Stimulated activated CD4-positive, alpha-beta T cell treated with anti-CD3 and anti-CD28 coated beads, Interleukin-2, amount 100 ng/mL, for 4 hours (primary cell): ENCODE measurements at regions not wholly inside any gene's neighbourhood (a gene's known extent, or its start where the extent isn't known, plus 50 kb on each side); places are given as distances from the start of the nearest gene placed in this dataset.

Experiments
- DNase-seq: peaks from one replicate; pipeline ENCODE4 v3.0.0-alpha.2; 2020; ENCODE audit warnings: low read depth

DNA sequence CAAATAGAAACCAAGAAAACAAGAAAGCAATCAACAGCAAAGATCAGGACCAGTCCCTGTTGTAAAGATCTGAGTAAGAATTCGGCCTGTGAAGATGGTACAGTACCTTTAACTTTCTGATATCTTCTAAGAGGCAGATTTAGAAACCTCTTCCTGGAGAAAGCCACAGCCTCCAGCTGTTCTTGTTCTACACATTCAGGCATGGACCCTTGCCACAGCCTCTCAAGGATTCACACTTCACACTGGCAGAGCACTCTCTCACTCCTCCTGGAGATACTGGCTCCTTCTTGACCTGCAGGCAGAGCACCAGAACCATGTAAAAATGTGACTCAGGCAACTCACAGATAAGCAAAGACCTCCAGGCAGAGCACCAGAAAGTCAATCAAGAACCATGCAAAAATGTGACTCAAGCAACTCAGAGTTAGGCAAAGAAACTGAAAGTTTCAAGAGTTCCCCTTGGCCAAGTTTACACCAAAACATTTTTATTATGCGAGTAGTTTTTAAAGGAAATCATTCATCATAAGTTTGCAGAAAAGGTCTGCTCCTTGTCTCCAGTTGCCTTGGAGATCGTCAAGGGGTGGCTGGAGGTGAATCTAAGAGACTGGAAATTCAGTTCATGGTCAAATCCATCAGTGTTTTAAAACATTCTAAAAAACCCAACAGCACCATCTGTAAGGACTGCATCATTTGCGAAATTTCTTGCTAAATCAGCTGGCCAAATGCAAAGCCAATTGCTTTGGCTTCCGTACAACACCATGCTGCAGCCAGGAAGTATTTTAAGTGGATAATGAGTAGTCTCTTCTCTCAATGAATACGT is 119.3 kb upstream of the MDM1 start:
- DNase-seq: no peak

DNA sequence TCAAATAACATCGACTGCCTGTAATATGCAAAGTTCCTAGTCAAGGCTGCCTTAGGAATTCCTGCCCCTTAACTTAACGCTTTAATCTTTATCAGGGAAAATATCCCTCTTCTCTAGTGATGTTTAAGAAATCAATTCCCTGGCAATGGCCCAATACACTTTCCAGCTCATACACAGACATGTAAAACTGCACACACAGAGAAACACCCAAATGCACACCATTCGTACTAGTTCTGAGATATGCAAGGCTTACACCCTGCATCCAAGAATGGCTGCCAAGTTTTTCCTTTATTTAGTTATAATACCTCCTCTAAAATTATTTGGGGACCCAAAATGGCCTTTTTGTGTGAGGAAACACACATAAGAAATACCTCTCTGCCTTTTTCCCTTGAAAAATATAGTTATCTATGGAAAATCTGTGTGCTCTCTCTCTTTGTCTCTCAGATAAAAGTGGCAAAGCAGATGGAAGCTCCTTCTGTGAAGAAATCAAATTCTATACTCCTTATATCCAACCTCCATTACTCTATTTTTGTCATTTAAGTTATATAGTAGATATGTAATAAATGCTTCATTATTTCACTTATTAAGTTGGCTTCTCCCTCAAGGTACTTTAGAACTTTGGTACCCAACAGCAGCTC is 120.0 kb upstream of the MDM1 start:
- DNase-seq: no peak

DNA sequence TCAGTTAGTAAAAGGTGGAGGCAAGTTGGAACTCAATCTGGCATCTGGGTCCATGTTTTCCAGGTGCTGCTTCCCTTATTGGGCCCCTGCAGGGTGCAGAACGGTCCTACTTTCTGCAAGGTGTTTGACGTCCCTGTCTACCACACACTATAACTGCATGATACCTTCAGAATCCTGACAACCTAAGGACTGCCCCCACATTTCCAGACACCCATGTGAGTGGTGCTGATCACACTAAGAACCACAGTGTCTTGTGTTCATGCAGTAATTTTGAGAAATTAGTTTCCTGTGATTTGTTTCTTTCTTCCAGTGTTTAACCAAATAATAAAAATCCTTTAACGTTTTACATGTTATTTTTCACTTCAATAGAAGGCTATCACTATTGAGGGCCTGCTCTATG is 121.1 kb upstream of the MDM1 start:
- DNase-seq: no peak

DNA sequence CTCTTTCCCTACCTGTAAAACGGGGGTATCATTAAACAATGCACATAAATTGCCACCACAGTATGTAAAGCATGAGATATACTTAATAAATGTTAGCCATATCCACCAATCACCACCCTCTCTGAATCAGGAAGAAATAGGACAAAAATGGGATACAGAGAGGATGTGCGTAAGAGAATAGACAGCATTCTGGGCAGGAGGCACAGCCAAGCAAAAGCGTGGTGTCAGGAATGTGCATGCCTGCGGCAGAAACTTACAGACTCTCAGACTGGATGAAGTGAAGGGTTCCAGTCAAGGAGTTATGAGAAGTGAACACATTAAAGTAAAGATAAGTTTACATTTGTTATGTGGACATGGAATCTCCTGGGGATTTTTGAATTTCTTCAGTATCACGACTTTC is 121.7 kb upstream of the MDM1 start:
- no peak for DNase-seq

DNA sequence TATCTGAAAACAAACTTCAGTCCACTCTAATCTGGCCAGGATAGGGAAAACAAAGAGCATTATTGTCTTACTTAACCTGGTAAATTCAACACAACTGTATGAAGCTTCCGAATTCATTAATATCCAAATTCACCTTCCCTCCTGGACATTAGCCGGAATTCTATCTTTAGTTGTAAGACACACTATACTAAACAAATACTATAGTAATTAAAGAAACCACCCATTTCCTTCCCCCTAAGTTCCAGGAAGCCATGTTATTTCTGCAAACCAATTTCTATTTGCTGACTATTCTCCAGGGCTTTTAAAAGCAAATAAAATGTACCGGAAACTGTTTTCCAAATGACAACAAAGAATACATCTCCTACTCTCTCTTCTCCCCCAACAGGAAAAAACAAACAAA is 122.7 kb upstream of the MDM1 start:
- DNase-seq: no peak

DNA sequence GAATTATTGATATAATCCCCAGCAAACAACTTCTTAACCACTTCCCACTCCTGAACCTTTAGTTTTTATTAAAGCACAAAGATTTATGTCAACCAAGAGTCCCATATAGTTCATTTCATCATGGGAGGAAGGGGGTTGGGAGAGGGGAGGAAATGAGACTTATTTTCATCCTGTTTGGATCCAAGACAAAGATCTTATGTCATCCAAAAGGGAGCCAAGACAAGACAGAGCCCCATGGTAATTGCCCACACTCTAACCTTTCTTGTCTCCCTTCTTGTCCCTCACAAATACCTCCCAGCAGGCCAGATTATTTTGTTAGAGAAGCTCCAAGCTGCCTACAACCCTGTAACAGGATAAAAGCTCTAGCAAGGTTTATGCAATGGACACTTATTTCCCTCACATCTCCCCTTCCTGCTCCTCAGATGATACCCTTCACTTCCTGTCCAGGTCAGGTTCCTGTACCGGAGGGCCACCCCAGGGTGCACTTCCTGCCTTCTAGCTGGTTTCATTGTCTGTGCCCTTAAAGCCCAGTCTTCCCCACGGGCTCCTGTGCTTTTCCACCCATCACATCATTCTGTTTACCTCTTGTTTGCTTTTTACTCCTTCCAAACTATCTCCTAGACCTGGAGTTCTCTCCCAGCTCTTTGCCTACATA is 123.7 kb upstream of the MDM1 start:
- no peak for DNase-seq

DNA sequence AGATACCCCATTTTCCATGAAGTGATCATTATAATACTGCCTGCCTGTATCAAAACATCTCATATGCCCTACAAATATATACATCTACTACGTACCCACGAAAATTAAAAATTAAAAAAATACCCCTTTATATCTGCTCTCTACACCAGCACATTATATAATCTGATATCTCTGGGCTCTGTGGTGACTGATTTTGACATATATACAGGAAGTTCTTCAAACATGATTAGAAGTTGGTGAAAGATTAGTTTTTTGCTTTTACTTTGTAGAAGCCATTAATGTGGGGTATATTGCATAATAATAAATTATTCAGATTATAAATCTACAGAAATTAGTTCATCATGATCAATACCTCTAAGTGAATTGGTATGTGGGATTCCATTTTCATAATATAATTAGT is 126.7 kb upstream of the MDM1 start:
- no peak for DNase-seq

DNA sequence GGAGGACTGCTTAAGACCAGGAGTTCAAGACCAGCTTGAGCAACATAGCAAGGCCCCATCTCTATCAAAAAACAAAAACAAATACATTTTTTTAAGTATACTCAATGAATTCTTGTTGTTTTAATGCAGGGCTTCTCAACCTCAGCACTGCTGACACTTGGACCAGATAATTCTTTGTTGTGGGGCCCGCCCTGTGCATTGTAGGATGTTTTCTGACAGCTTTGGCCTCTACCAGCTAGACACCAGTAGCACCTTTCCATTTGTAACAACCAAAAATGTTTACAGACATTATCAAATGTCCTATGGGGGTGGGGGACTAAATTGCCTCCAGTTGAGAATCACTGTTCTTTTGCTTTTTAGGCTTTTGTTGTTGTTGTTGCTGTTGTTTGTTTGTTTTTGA is 128.1 kb upstream of the MDM1 start:
- no peak for DNase-seq

DNA sequence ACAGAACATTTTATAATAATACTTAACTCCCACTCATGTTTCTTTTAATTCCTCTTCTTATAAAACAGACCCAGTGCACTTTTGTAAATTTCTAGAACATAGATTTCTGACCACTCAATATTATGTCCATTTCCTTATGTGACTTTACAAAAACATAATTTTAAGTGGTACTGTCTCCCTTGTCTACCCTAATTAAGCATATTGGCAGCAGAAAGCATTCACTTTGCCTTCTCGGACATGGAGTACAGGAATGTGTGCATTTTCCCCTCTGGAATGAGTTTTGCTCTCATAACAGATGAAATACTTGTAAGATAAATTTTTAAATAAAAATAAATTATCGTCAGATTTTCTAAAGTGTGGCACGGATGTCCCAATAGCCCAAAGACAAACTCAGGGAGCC is 129.5 kb upstream of the MDM1 start:
- DNase-seq: no peak

DNA sequence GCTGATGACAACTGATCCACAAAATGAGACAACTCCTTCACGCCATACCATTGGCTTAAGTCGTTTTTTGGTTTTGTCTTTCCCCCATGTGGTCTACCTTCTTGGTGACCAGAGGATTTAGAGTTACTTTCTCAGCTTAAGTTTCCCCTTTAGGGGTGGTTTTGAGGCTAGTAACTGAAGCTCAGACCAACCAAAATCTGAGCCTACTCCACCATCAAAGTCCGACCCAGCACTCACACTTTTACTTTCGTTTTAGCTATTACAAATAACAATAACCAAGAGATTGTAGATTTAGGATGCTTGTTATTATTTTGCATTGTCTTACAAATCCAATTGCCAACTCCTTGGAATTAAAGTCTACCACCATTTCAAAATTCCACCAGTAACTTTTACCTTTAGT is 130.6 kb upstream of the MDM1 start:
- no peak for DNase-seq

DNA sequence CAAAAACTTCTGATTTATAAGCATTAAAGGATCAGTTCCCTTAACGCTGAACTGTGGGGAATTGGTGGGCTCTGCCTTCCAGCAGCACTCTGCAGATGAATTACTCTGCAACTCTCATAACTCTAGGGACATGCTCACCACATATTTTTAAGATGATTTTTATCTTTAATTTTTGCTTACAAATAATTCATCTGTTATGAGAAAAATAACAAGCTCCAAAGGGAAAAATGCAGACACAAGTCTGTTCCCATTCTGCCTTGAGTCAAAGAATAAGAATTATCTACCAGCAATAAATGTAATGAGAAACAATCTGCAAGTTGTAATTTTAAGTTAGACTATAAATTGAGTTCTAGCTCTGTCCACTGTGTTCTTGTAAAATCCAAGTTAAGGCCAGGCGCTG is 133.1 kb upstream of the MDM1 start:
- DNase-seq: no peak

DNA sequence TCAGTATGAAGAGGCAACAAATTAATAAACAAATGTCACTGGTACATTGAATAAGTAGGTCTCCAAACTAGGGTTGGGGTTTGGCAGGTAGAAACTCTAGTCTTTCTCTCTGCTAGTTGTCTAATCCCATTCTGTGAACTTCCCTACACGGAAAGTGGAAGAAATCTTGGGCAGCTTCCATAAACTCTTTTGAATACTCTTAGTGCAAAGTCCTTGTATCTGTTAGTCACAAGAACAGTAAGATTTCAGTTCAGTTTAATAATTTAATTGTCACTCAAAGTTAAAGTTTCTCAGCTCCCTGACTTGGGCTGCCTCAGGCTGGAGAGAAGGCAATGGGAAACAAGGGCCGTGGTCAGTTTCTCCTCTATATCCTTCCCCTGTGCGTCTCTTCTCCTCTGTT is 135.4 kb upstream of the MDM1 start:
- DNase-seq: no peak

DNA sequence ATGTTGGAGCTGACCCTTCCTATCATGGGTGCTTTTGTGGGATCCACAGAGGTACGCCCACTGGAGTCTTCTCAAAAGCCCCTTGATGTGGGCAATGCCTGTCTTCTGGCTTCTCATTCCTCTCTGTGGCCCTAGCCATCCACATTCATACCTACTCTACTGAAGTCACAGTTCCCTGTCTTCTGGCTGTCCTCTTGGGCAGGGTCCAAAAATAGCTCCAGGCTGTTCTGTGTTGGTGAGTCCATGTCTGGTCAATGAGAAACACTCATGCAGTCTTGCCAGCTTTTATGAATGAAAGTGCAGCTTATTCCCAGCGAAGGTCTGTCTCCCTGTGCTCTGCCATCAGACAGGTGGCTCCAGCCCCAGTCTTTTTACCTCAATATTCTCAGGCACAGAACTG is 135.9 kb upstream of the MDM1 start:
- DNase-seq: no peak

DNA sequence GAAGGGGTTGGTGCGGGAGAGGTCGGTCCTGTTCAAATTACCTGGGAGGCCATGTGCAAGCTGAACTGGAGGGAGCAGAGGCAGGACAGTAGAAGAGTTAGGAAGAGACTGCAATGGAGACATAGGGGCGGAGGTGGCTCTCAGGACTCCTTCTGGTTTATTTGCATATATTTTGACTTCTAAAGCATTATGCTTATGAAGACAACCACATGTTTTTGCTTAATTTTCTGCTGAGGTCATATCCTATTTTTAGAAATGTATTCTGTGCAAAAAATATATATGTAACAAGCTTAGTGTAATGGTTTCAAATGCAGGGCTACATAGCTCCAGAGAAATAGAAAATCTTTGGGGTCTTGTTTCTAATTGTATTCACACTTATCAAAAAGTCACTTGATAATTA is 137.0 kb upstream of the MDM1 start:
- DNase-seq: no peak

DNA sequence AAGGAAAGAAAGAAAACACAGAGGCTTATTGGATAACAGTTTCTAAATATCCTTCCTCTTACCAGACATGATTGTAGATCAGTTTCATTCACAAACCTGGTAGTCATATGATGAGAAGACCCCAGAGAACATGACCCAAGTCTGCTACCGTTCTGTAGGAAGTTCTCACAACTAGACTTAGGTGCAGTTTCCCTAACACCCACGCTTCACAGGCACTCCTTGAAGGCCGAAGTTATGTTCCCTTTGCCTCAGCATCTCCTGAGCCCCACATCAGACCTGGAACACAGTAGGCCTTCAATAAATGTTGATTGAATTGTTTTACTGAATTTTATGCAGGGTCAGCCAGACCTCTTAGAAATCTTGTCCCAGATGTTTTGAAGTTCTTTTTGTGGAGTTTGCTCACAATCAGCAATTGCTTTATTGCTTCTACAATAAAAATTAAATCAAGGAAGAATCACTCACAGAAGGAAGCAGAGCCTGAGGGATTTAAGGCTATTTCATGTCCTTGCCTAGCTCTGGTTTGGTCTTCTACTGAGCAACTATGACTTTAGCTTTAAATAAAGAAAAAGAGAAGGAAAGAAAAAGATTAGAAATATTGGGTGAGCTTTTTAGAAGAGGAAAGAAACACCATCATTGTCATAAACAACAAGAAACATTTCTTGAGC is 138.6 kb upstream of the MDM1 start:
- no peak for DNase-seq

DNA sequence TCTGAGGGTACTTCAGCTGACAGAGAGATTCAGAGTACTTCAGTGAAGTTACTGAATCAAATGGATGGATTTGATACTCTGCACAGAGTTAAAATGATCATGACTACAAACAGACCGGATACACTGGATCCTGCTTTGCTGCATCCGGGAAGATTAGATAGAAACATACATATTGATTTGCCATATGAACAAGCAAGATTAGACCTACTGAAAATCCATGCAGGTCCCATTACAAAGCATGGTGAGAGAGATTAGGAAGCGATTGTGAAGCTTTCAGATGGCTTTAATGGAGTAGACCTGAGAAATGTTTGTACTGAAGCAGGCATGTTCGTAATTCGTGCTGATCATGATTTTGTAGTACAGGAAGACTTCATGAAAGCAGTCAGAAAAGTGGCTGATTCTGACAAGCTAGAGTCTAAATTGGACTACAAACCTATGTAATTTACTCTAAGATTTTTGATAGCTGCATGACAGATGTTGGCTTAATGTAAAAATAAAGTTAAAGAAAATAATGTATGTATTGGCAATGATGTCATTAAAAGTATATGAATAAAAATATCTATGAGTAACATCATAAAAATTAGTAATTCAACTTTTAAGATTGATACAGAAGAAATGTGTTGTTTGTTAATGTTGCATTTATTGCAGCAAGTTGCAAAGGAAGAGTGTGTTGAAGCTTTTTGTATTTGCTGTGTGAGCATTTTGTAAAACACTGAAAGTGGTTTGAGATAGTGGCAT is 136.1 kb upstream of the RAP1B start:
- DNase-seq: no peak

DNA sequence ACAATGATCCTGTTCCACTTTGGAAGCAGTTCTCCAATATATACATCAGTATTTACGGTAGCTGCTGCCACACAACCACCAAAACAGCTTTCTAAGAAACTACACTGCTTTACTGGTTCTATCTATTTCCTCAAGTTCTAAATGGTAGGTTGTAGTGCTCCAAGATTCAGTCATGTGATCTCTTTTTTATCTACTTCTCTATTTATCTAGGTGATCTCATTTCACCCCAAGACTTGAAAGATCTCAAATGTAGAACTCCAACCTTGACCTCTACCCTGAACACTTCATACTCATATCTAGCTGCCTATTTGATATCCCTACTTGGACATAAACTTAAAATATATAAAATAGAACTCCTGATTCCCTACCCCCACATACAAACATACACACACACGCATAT is 133.9 kb upstream of the RAP1B start:
- DNase-seq: no peak

DNA sequence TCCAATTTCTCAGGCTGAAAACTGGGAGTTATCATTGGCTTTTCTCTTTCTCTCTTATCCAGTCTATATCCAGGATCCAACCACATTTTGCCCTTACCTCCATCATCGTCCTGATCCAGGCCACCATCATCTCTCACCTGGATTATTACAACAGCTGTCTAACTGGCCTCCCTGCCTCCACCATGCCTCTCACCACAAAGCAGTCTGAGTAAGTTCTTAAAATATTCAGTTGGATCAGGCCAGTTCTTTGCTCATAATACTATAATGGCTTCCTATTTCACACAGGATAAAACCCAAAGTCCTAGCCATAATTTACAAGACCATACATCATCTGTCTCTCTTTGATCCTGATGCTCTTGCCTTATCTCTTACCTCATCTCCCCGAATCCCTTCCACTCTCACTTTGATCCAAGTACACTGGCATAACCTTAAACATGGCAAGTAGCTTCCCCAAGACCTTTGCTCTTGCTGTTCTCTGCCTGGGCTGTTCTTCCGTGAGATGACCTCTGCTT is 133.4 kb upstream of the RAP1B start:
- no peak for DNase-seq

DNA sequence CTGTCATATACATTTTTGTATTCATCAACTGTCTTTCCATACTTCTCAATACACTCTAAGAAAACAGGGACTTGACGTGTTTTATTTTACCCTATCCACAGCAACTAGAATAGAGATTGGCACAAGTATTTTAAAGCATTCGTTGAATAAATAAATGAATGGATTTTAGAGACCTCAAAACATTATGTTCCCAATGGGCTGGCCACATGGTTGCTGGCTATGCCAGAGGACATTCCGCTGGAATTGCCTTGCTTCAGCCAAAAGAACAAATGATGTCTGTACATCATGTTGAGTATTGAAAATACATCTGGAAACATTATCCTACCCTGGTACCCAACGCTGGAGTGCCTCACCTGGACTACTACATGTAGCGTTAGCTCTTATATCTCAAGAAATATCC is 132.8 kb upstream of the RAP1B start:
- DNase-seq: no peak

DNA sequence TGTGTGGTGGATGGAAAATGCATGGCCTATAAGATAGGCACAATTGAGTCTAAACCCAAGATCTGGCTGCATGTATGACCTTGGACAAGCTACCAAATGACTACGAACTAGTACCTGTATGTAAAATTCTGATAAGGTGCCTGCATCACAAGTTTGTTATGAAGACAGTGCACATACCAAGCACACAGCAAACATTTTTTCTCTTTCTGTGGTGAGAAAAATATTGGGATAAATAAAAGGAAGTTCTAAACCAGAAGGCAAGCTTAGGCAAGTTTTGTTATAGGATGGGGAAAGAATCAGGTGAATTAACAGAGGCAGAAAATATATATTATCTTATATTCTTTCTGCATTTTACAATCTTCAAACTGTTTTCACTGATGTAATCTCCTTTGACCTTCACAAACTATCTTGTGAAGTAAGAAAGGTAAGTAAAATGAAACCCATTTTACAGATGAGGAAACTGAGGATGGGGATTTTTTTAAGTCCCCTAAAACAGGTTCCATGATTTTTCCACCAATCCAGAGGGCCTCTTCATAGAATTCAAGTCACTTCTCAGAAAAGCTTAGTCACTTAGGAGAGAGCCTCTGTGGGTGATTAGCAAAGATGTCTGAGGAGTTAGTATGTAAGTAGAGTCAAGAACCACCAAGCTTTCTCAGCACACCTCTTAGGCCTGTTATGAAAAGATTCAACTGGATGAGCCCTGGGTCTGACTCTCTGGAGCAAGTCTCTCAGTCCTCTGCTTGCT is 132.0 kb upstream of the RAP1B start:
- DNase-seq: no peak

DNA sequence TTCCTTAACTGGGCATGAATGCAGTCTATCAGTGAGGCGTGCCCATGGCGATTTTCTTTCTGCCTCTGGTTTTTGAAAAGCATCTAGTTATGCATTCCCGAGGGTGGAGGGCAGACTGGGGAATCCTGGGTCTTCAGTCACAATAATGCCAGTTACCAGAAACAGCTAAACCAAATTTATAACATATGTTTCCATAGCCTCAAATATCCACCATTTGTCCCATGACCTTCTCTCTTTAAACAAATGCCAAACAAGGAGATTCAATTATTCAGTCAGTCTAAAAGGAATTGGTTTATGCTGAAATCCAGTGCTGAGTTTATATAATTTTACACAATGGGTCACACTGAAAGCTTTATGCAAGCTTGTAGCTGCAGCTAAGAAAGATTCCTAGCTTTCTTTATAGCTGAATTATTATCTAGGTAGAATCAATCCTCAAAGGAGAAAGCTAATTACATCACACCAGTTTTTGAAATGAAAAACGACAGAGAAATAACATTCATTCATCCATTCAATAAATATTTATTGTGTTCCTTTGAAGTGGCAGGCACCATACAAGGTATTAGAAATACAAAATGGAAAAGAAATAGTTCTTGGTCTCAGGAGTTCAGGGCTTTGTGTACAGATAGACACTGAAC is 131.3 kb upstream of the RAP1B start:
- no peak for DNase-seq
